OCI-LY3 (cell line): ENCODE measurements at regions not wholly inside any gene's neighbourhood (a gene's known extent, or its start where the extent isn't known, plus 50 kb on each side); places are given as distances from the start of the nearest gene placed in this dataset.

Experiments
- H2AFZ ChIP-seq: fragments of 200-600, 300-600 bp; shearing (Covaris generic); 2 replicates; pipeline ENCODE4 v1.6.0; 2014; ENCODE audit warnings: antibody characterized with exemption, low read depth, low read length
- H3K27ac ChIP-seq: fragments of 200-600, 300-600 bp; sonication (generic); 2 replicates; pipeline ENCODE4 v1.5.1; 2014; ENCODE audit warnings: mild to moderate bottlenecking, low read length, moderate library complexity, mixed read lengths
- H3K27me3 ChIP-seq: fragments of 200-600, 300-600 bp; sonication (generic); 2 replicates; pipeline ENCODE4 v1.6.1; 2014; ENCODE audit warnings: low read depth, low read length, mixed read lengths
- H3K36me3 ChIP-seq: fragments of 200-600, 300-600 bp; sonication (generic); replicated peaks from 2 replicates; pipeline ENCODE3; 2014; ENCODE audit warnings: low read depth, low read length, mixed read lengths
- H3K4me1 ChIP-seq: fragments of 300-600, 200-600 bp; sonication (generic); 2 replicates; pipeline ENCODE4 v1.6.1; 2014; ENCODE audit warnings: low read length, mixed read lengths
- H3K4me2 ChIP-seq: fragments of 200-600, 300-600 bp; sonication (generic); 2 replicates; pipeline ENCODE4 v1.6.1; 2014; ENCODE audit warnings: low read length, mixed read lengths
- H3K4me3 ChIP-seq: fragments of 300-600, 200-600 bp; sonication (generic); 2 replicates; pipeline ENCODE4 v1.5.1; 2014; ENCODE audit warnings: antibody characterized with exemption, mild to moderate bottlenecking, low read length, moderate library complexity
- H3K79me2 ChIP-seq: fragments of 300-600, 200-600 bp; shearing (Covaris generic); 2 replicates; pipeline ENCODE4 v1.6.1; 2014; ENCODE audit warnings: mild to moderate bottlenecking, low read length, mixed read lengths
- H3K9ac ChIP-seq: fragments of 300-600, 200-600 bp; shearing (Covaris generic); 2 replicates; pipeline ENCODE4 v1.6.0; 2014; ENCODE audit warnings: mild to moderate bottlenecking, low read length, moderate library complexity
- H3K9me3 ChIP-seq: fragments of 200-600, 300-600 bp; shearing (Covaris generic); 2 replicates; pipeline ENCODE4 v1.6.1; 2014; ENCODE audit warnings: low read length, mixed read lengths; ENCODE audit not compliant: insufficient read depth
- H4K20me1 ChIP-seq: fragments of 200-600, 300-600 bp; sonication (generic); 2 replicates; pipeline ENCODE4 v1.6.1; 2016; ENCODE audit warnings: low read length, mixed read lengths; ENCODE audit not compliant: insufficient read depth
- EZH2phosphoT487 ChIP-seq: fragments of 200-600 bp; shearing (Covaris generic); IDR thresholded peaks from 2 replicates; pipeline ENCODE4 v1.6.1; 2018; ENCODE audit warnings: antibody characterized with exemption, mixed run types, low read depth
- TF ChIP-seq, protein P1 (sequence below): fragments of 200-600, 300-600 bp; sonication (generic); IDR thresholded peaks from 2 replicates; pipeline ENCODE4 v1.5.1; 2014; ENCODE audit warnings: antibody characterized with exemption, low read length, low read depth

DNA sequence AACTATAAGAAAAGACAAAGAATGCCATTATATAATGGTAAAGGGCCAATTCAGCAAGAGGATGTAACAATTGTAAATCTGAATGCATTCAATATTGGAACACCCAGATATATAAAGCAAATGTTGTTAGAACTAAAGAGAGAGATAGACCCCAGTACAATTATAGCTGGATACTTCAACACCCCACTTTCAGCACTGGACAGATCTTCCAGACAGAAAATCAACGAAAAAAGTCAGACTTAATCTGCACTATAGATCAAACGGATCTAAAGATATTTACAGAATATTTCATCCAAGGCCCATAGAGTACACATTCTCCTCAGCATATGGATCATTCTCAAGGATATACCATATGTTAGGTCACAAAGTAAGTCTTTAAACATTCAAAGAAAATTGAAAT lies 194.6 kb upstream of the DACH1 start:
- Histone ChIP-seq H3K27ac (no peak overlapping the region), H3K9me3 (0 out of 2 replicates have a peak, but pooled peaks cover 3% of the 10 kb centered on the region), H3K36me3 (no peaks in the 10 kb centered on the region), H2AFZ (no peak overlapping the region), H3K4me3 (no peak overlapping the region), H3K9ac (no peak overlapping the region), H4K20me1 (no peaks in the 10 kb centered on the region), H3K79me2 (no peaks in the 10 kb centered on the region), H3K27me3 (no peaks in the 10 kb centered on the region), H3K4me1 (no peaks in the 10 kb centered on the region), H3K4me2 (no peak overlapping the region)
- TF ChIP-seq, protein P1, sequence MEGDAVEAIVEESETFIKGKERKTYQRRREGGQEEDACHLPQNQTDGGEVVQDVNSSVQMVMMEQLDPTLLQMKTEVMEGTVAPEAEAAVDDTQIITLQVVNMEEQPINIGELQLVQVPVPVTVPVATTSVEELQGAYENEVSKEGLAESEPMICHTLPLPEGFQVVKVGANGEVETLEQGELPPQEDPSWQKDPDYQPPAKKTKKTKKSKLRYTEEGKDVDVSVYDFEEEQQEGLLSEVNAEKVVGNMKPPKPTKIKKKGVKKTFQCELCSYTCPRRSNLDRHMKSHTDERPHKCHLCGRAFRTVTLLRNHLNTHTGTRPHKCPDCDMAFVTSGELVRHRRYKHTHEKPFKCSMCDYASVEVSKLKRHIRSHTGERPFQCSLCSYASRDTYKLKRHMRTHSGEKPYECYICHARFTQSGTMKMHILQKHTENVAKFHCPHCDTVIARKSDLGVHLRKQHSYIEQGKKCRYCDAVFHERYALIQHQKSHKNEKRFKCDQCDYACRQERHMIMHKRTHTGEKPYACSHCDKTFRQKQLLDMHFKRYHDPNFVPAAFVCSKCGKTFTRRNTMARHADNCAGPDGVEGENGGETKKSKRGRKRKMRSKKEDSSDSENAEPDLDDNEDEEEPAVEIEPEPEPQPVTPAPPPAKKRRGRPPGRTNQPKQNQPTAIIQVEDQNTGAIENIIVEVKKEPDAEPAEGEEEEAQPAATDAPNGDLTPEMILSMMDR, result no peak
- TF ChIP-seq EZH2phosphoT487, result no peak

DNA sequence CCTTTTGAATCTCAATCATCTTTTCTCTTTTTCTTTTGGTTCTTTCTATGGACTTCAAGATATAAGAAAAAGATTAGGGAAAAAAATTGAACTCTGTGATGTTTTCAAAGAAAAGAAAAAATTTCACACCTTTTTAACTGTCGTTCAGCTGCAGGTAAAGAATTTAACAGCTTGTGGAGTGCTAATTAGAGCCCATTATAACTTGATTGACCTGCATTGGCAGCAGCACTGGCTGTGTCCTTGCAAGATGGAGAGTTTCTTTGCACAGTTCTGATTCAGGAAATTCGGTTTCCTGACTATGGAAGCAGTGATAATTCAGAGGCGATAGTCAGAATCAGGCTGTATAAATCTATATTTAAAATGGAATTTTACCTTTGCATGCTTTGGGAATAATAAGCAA lies 183.2 kb upstream of the DACH1 start:
- no peak overlapping the region for H3K9ac ChIP-seq
- TF ChIP-seq, protein P1, result no peak
- TF ChIP-seq EZH2phosphoT487, result no peak
- H2AFZ ChIP-seq, result no peak overlapping the region
- H3K4me2 ChIP-seq, result no peak overlapping the region
- H3K36me3 ChIP-seq, result no peaks in the 10 kb centered on the region
- no peaks in the 10 kb centered on the region for H4K20me1 ChIP-seq
- H3K27me3 ChIP-seq, result no peaks in the 10 kb centered on the region
- H3K27ac ChIP-seq, result no peak overlapping the region
- no peaks in the 10 kb centered on the region for H3K4me1 ChIP-seq
- H3K9me3 ChIP-seq, result no peaks in the 10 kb centered on the region
- H3K79me2 ChIP-seq, result no peaks in the 10 kb centered on the region
- H3K4me3 ChIP-seq, result no peak overlapping the region

DNA sequence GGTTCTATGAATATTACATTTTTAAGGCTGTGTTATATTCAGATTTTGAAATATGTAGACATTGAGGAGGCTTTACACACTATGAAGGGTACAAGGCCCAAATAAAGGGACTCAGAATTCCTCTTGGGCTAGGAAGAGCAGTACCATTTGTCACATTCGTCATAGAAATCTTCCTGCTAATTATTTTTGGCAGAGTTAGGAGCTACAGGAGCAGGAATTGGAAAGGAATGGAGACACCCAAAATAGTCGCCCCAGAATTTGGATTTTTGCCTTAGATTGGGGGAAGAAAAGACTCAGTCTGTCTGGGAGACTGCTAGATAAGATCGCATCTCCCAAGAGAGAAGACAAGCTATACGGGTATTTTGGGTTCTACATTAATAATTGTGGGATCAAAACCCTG lies 176.4 kb upstream of the DACH1 start:
- Histone ChIP-seq H3K27me3 (no peaks in the 10 kb centered on the region), H3K9ac (no peak overlapping the region), H3K4me1 (no peaks in the 10 kb centered on the region), H4K20me1 (no peaks in the 10 kb centered on the region), H3K27ac (no peak overlapping the region), H3K36me3 (no peaks in the 10 kb centered on the region), H3K9me3 (no peaks in the 10 kb centered on the region), H3K4me2 (no peak overlapping the region), H3K79me2 (no peaks in the 10 kb centered on the region), H3K4me3 (no peak overlapping the region), H2AFZ (no peak overlapping the region)
- TF ChIP-seq EZH2phosphoT487, result no peak
- TF ChIP-seq, protein P1, result no peak

DNA sequence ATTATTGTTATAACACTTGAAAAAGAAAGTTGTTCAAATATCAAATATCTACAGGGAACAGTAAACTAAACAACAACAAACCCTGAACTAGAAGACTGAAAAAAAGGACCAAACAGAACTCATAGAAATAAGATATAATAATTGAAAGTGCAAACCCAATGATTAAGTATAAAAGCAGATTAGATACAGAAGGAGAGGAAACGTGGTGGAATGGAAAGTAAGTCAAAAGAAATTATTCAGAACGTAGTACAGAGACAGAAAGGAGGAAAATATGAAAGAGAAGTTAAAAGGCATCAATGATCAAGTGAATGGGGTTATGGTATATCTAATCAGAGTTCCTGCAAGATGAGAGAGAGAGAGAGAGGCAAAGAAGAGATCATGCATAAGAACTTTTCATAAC lies 174.2 kb upstream of the DACH1 start:
- no peaks in the 10 kb centered on the region for H4K20me1 ChIP-seq
- no peaks in the 10 kb centered on the region for H3K36me3 ChIP-seq
- no peaks in the 10 kb centered on the region for H3K9me3 ChIP-seq
- H3K4me2 ChIP-seq, result no peak overlapping the region
- no peak for TF ChIP-seq EZH2phosphoT487
- TF ChIP-seq, protein P1, result no peak
- no peak overlapping the region for H3K9ac ChIP-seq
- no peak overlapping the region for H2AFZ ChIP-seq
- H3K4me1 ChIP-seq, result no peaks in the 10 kb centered on the region
- no peaks in the 10 kb centered on the region for H3K79me2 ChIP-seq
- no peak overlapping the region for H3K27ac ChIP-seq
- H3K27me3 ChIP-seq, result no peaks in the 10 kb centered on the region
- H3K4me3 ChIP-seq, result no peak overlapping the region
